Stimulated activated CD8-positive, alpha-beta memory T cell treated with anti-CD3 and anti-CD28 coated beads, Interleukin-7, amount 100 ng/mL, for 48 hours (primary cell): ENCODE measurements at regions not wholly inside any gene's neighbourhood (a gene's known extent, or its start where the extent isn't known, plus 50 kb on each side); places are given as distances from the start of the nearest gene placed in this dataset.
A peak's percentile ranks its signal among the peaks of the same experiment; 100 is the strongest.

Source experiments
- DNase-seq, 2 donors: peaks; one replicate each; pipeline ENCODE4 v3.0.0-alpha.2; 2020; ENCODE audit warnings: low read depth in 1 of 2; ENCODE audit errors: extremely low read depth in 1 of 2

- no peak for DNase-seq
Measured at GRCh38 chr16:79337906-79338305, 262.6 kb downstream of the MAF start.

GRCh38 chr16:79336437-79337229 lies 263.9 kb downstream of the MAF start:
- DNase-seq = no peak

GRCh38 chr16:79334127-79334526 lies 266.4 kb downstream of the MAF start:
- no peak for DNase-seq

- DNase-seq = no peak
Measured at GRCh38 chr16:79331066-79331465, 269.5 kb downstream of the MAF start.

- DNase-seq = no peak
Measured at GRCh38 chr16:79329967-79330366, 270.6 kb downstream of the MAF start.

- no peak for DNase-seq
Measured at GRCh38 chr16:79329166-79329521, 271.4 kb downstream of the MAF start.

- DNase-seq = no peak
Measured at GRCh38 chr16:79328402-79329165, 272.0 kb downstream of the MAF start.

- DNase-seq = no peak
Measured at GRCh38 chr16:79327836-79328235, 272.7 kb downstream of the MAF start.

- no peak for DNase-seq
Measured at GRCh38 chr16:79326549-79326948, 274.0 kb downstream of the MAF start.

GRCh38 chr16:79325226-79325945 lies 275.2 kb downstream of the MAF start:
- DNase-seq = no peak

- DNase-seq = no peak
Measured at GRCh38 chr16:79320956-79321355, 279.6 kb downstream of the MAF start.

GRCh38 chr16:79318143-79318899 lies 282.2 kb downstream of the MAF start:
- DNase-seq = no peak

GRCh38 chr16:79317521-79317920 lies 283.0 kb downstream of the MAF start:
- DNase-seq = no peak

GRCh38 chr16:79317026-79317425 lies 283.5 kb downstream of the MAF start:
- DNase-seq = no peak

GRCh38 chr16:79316004-79316458 lies 284.5 kb downstream of the MAF start:
- peak; percentile 39 to 79 for DNase-seq

- no peak for DNase-seq
Measured at GRCh38 chr16:79312502-79312901, 288.0 kb downstream of the MAF start.

GRCh38 chr16:79310710-79311109 lies 289.8 kb downstream of the MAF start:
- DNase-seq = no peak

GRCh38 chr16:79309606-79310005 lies 290.9 kb downstream of the MAF start:
- DNase-seq = no peak

- no peak for DNase-seq
Measured at GRCh38 chr16:79307214-79307613, 293.3 kb downstream of the MAF start.

- no peak for DNase-seq
Measured at GRCh38 chr16:79305074-79305473, 295.5 kb downstream of the MAF start.

- no peak for DNase-seq
Measured at GRCh38 chr16:79303959-79304387, 296.6 kb downstream of the MAF start.
